ENCODE measurements at regions not wholly inside any gene's neighbourhood (a gene's known extent, or its start where the extent isn't known, plus 50 kb on each side); places are given as distances from the start of the nearest gene placed in this dataset.

DNA sequence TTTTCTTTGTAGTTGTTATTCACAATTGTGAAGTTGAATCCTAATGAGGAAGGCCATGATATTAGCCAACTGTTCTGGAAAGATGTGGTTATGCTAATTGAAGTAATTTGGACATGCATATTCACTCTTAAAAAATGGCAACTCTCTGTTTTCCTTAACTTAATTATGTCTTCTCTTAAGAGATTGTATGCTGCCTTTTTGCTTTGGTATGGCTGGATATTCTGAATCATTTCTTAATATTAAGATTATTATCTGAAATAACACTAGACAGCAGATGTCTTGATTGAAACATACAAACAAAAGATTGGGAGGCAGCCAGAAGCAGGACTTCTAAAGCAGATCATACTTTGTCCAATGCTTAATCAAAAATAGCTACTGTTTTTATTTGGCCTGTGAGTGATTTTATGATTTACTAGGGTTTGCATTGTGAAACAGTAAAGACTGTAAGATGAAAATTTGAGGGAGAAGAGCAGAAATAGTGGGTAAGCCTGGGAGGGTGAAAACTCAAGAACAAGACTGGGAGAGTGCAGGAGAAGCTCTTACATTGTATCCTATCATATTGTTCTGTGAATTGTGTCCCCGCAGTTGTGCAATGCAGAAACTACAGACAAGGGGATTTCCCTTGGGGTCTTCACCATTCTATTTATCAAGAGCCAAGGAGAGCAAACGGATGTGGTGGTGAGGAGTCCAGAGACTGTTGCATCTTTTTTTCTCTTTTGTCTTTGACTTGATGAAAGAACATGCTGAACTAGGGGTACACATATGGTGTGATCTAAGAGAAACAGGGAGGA lies 554.8 kb downstream of the TUSC7 start:
- DNase-seq: no peak

GRCh38 chr3:117266806-117267205 lies 557.2 kb downstream of the TUSC7 start:
- no peak for DNase-seq

- no peak for DNase-seq
Measured at GRCh38 chr3:117268318-117268717, 558.7 kb downstream of the TUSC7 start.

DNA sequence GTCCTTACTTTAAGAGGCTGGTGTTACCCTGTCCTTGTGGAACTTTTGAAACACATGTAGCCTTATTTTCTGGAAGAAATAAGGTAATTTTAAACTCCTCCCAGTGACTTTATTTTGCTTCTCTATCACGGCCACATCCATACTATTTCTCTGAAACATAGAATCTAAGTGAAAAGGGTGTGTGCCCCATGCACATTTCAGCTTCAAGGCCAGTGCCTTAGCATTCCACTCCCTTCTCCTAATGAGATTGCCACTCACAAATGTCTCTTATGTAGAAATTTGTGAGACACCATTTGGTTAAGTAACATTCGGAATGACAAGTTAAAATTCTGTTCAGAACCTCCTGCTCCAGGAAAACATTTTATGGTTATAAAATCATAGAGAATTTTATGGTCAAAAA lies 562.7 kb downstream of the TUSC7 start:
- no peak for DNase-seq

DNA sequence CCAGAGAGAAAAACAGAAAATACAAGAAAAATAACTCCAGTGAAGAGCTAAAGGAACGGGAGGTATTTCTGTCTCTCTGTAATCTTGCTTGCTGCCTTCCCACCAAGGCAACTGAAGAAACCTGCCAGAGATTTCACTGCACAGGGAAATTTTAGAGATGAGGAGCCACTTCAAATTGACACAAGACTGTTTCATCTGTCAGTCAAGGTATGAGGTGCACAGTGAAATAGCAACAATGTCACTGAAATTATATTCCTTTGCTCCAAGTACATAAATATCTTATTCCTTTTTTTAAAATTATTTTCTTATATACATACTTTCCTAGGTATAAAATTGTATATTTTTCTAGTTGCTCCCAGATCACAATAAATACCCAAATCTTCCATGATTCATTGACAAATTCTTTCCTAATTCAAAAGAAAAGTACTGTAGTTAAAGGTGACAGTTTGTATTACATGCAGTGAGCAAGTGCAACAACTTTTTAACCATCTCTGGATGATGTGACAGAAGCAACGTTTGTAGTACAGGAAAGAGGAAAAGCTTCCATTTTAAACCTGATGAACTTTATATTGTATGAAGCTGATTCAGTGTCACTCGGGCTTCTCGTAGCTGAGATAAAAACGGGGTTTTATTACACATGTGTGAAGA lies 563.4 kb downstream of the TUSC7 start:
- DNase-seq: no peak

- no peak for DNase-seq
Measured at GRCh38 chr3:117277816-117278215, 568.2 kb downstream of the TUSC7 start.

- no peak for DNase-seq
Measured at GRCh38 chr3:117278424-117279190, 569.0 kb downstream of the TUSC7 start.

DNA sequence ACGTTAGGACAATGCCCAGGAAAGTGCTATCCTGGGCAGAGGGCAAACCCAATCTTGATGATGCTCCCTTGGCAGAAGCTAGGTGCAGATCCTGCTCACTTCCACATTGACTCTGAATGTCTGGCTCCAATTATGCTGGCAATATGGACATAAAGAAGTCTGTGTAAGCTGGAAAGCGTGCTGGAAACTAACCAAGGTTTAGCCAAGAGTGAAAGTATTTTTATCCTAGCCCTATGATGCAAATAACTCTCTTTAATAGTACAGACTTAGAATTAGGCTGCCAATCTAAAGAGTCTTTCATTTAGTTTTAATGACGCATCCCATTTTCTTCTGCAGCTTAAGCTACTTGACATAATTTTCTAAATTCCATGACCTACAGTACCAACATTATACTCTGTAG lies 571.8 kb downstream of the TUSC7 start:
- DNase-seq: peak; percentile 22

- no peak for DNase-seq
Measured at GRCh38 chr3:117282566-117282965, 573.0 kb downstream of the TUSC7 start.

DNA sequence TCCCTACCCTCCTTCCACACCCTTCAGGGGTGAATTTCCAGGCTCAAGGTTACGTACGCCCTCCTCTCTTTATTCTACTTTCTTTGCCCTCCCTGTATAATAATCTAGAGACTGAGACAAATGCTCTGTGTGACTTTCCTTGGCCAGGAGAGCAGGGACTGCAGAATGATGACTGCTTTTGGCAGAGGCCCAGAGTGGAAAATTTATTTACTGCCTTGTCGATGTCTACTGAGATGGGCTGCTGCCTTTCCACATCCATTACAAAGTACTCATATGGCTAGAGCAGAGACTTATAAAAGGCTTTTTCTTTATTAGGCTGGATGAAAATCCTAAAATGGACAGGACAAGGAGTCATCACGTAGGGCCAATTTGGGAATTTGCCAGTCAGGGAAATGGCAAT lies 576.2 kb downstream of the TUSC7 start:
- DNase-seq: no peak

GRCh38 chr3:117286488-117286887 lies 576.9 kb downstream of the TUSC7 start:
- DNase-seq: no peak

GRCh38 chr3:117287602-117288001 lies 578.0 kb downstream of the TUSC7 start:
- DNase-seq: no peak

DNA sequence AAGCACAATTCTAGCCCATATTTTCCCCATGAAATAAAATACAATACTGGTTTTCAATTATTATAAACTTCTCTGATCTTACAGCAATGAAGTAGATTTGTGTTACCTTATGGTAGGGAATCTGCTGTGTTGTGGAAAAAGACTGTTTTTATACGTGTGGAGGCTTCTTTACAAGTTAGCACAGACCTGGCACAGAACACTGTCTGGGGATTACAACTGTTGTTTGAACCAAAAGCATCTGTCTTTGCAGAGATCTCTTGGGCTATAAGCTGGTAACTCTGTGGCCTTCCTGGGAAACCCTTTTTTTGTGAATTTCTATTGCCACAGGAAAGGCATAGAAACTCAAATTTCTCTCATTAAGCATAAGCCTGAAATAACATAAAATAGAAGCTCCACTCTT lies 581.9 kb downstream of the TUSC7 start:
- no peak for DNase-seq

DNA sequence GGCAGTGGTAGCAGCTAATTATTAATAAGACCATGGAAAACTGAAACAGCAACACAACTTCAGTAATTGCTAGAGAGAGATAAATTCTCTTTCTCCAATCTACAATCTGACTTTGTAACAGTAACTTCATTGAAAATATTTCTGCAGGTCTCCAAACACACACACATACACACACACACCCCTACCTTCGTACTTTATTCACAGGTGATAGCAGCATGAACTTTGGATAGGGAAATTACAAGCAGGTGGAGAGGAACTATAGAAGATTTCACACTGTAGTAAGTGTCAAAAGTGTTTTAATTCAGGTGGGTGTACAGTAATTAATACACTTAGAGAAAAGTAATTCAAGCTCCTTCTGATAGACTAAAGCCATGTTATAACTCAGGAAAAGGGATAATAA lies 587.5 kb downstream of the TUSC7 start:
- no peak for DNase-seq

GRCh38 chr3:117297541-117297940 lies 588.0 kb downstream of the TUSC7 start:
- DNase-seq: no peak

DNA sequence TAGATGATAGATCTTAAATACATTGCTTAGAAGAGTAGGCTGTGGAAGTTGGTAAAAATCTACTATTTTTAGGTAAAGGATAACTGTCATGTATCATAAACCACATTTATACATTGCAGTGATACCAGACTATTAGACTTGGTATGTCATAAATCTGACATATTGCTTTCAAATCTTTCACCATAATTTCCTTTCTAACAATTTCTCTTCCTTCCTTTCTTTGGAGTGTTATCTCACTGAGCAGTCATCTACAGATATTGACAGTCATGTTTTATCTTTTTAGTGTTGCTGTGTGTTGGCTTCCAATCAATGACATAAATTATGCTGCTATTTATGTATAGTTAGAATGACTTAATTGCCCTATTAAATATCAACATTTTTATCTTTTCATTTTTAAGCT lies 588.7 kb downstream of the TUSC7 start:
- DNase-seq: no peak

GRCh38 chr3:117302428-117302827 lies 592.8 kb downstream of the TUSC7 start:
- no peak for DNase-seq

GRCh38 chr3:117303443-117303842 lies 593.9 kb downstream of the TUSC7 start:
- no peak for DNase-seq

- DNase-seq: no peak
Measured at GRCh38 chr3:117304681-117305080, 595.1 kb downstream of the TUSC7 start.

- DNase-seq: no peak
Measured at GRCh38 chr3:117305681-117306080, 596.1 kb downstream of the TUSC7 start.

DNA sequence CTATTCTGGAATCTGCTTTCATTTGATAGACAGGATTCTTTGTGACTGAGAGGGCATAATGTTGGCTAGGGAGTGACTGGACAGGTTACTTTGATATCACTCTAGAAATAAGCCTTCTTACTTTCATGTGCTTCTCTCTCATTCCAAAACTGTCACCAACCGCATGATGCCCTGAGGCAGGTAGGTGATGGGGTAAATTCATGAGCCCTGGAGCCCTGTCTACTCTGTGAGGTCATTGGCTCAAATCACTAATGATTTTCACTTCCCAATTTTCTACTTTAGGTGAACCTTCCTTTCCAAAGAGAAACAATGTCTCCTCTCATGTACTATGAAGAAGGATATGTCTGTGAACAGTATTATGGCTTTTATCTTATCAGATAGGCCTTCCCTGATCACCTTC lies 596.7 kb downstream of the TUSC7 start:
- no peak for DNase-seq

DNA sequence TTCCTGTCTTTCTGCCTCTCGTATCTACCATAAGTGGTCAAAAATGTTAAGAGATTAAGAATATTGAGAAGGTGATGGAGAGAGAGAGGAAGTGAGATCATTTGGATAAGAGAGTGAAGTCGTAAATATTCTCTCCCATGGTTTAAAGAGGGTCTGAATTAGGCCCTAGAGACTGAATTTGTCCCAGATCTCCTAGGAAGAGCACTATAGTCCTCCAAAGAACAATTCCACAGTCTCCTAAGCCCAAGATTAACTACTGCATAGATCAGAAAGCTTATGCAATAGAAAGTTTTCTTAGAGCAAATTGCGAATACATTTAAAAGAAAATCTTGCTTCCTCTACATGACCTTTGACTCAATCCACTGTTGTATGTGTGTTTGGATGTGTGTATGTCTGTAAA lies 598.8 kb downstream of the TUSC7 start:
- DNase-seq: no peak

GRCh38 chr3:117308756-117309155 lies 599.2 kb downstream of the TUSC7 start:
- DNase-seq: no peak

DNA sequence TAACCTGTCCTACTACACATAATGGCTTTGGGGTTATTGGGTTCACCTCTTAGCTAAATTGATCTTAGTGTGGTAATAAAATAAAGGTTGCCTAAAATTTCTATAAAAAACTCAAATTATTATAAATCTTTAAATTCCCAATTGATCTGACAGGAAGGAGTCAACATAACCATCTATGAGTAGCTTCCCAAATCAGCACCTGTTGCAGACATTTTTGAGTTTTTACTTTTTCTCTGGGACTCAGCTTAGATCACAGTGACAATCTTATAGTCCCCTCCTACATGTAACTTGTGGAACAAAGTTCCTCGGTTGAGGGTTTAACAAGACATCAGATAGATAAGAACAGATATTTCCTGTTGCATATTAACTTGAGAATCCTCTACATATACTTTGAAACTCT lies 601.0 kb downstream of the TUSC7 start:
- DNase-seq: no peak

Measured in hindlimb muscle (tissue), 1 donor.